D721Med (cell line): ENCODE measurements at regions not wholly inside any gene's neighbourhood (a gene's known extent, or its start where the extent isn't known, plus 50 kb on each side); places are given as distances from the start of the nearest gene placed in this dataset.

Source experiments
- DNase-seq: peaks from one replicate; pipeline ENCODE4 v3.0.0; 2011; ENCODE audit warnings: low spot score; ENCODE audit not compliant: insufficient read length
- FAIRE-seq: peaks from 2 replicates; lab custom pipeline; 2011; peaks lifted over from hg19 to GRCh38; lab: Jason Lieb, UNC
- CTCF ChIP-seq: IDR thresholded peaks from 2 replicates; pipeline ENCODE4 v1.5.1; 2012; ENCODE audit warnings: mild to moderate bottlenecking, control low read depth; ENCODE audit not compliant: insufficient read depth; ENCODE audit errors: missing control alignments

GRCh38 chr5:92371889-92372235 is 988.7 kb upstream of the ARRDC3 start:
- TF ChIP-seq CTCF: no peak
- DNase-seq: no peak
- no peak for FAIRE-seq

- FAIRE-seq: no peak
- DNase-seq: no peak
- no peak for TF ChIP-seq CTCF
These were observed 988.2 kb upstream of the ARRDC3 start for GRCh38 chr5:92371171-92371888.

GRCh38 chr5:92370032-92370431 is 986.9 kb upstream of the ARRDC3 start:
- TF ChIP-seq CTCF: no peak
- DNase-seq: no peak
- FAIRE-seq: no peak

DNA sequence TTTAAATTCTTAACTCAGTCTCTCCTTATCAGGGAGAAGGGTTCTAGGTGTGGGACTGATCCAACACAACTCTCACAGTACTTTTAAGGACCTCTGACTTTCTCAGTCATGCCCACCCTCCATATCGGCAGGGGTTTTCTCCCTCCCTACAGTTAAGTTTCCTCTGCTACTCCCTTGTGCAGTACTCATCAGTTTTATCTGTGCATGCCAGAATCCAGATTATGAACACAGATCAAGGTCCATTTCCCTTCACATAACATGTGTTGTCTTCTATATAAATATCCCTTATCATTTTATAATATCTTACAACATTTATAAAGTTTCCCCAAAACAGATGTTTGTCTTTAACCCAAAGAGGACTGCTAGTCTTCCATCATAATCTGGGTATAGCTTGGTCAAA is 986.5 kb upstream of the ARRDC3 start:
- TF ChIP-seq CTCF: no peak
- FAIRE-seq (no peak), DNase-seq (no peak)

DNA sequence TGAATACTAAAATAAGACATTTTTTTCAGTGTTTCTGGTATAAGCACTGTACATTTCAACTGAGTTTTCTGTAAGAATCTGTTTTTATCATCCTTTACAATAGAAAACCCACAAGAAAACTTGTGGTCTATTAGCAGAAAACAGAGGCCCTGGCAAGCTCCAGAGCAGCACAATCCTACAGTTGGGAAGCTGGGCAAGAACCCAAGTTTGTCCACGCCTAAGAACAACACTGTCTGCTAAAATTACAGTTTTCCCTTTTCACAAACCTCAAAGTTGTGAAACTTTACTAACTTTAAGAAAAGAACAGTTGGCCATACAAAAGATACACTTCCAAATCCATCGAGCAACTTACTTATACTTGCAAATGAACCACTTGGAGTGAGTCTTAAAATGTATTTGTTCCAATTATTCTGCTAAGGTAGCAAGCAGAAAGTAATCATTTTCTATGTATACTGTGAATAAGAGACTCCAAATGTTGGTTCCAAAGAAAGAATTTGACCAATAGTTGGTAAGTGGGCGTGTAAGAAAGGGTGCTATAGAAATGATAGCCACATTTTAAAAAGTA is 982.0 kb upstream of the ARRDC3 start:
- no peak for FAIRE-seq
- TF ChIP-seq CTCF: no peak
- DNase-seq: no peak

DNA sequence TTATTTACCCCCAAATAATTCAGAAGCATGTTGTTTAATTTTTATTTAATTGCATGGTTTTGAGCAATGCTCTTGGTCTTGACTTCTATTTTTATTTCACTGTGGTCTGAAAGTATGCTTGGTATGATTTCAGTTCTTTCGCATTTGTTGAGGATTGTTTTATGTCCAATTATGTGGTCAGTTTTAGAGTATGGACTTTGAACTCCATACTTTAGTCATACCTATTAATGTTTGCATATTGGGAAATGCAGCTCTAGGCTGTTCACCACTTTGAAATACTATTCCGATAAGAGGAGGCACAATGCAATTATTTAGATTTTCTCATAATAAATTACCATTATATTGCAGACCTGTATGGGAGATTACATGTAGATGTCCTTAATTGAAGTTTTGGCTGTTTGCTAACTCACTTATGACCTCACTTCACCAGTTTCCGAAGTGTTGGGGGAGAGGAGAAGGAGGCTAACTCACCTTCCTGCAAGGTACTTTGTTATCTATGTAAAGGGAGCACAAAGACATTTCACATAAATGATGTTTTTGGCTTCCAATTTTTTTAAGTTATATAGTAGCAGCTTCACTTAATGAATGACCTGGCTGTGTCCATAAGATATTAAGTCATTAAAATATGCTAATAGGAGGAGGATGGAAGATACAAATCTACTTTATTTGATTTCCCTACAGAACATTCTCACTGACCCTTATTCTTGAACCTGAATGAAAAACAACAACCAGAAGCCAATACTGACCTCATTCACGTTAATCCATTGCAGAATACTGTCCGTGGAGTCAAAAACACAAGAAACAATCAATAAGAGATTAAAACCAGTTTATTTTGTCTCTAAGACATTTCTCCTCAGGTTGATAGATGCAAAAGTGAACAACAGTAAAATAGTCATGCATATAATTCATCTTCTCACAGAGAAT is 970.3 kb upstream of the ARRDC3 start:
- no peak for TF ChIP-seq CTCF
- DNase-seq: no peak
- no peak for FAIRE-seq
